Hepatocyte (in vitro differentiated cells): ENCODE measurements at regions not wholly inside any gene's neighbourhood (a gene's known extent, or its start where the extent isn't known, plus 50 kb on each side); places are given as distances from the start of the nearest gene placed in this dataset.

Experiments
- DNase-seq: peaks from one replicate; pipeline ENCODE4 v3.0.0-alpha.2; 2016; ENCODE audit warnings: low spot score
- H2AFZ ChIP-seq: fragments of 200-600 bp; sonication (generic); 2 replicates; pipeline ENCODE4 v1.6.0; 2016; ENCODE audit warnings: antibody characterized with exemption, mild to moderate bottlenecking
- H3K27ac ChIP-seq: fragments of 200-600 bp; sonication (generic); 2 replicates; pipeline ENCODE4 v1.5.1; 2016; ENCODE audit warnings: mild to moderate bottlenecking
- H3K27me3 ChIP-seq: fragments of 200-600 bp; sonication (generic); 2 replicates; pipeline ENCODE4 v1.6.1; 2016
- H3K36me3 ChIP-seq: fragments of 200-600 bp; sonication (generic); replicated peaks from 2 replicates; pipeline ENCODE4 v1.5.1; 2016; ENCODE audit warnings: low read depth; ENCODE audit not compliant: insufficient read depth
- H3K4me1 ChIP-seq: fragments of 200-600 bp; sonication (generic); 2 replicates; pipeline ENCODE4 v1.5.1; 2016; ENCODE audit warnings: mild to moderate bottlenecking, moderate library complexity; ENCODE audit not compliant: insufficient read depth
- H3K4me2 ChIP-seq: fragments of 200-600 bp; sonication (generic); 2 replicates; pipeline ENCODE4 v1.6.0; 2016
- H3K4me3 ChIP-seq: fragments of 200-600 bp; sonication (generic); 2 replicates; pipeline ENCODE4 v1.5.1; 2016; ENCODE audit warnings: mild to moderate bottlenecking
- H3K79me2 ChIP-seq: fragments of 200-600 bp; sonication (generic); 2 replicates; pipeline ENCODE4 v1.6.0; 2017; ENCODE audit warnings: mild to moderate bottlenecking
- H3K9me2 ChIP-seq: fragments of 200-600 bp; sonication (generic); replicated peaks from 2 replicates; pipeline ENCODE4 v1.6.0; 2017; ENCODE audit warnings: mild to moderate bottlenecking; ENCODE audit not compliant: insufficient read depth
- H3K9me3 ChIP-seq: fragments of 200-600 bp; sonication (generic); 2 replicates; pipeline ENCODE4 v1.5.1; 2016; ENCODE audit warnings: low read depth, mild to moderate bottlenecking
- H4K20me1 ChIP-seq: fragments of 200-600 bp; sonication (generic); 2 replicates; pipeline ENCODE4 v1.6.0; 2016; ENCODE audit warnings: mild to moderate bottlenecking; ENCODE audit not compliant: insufficient read depth, poor library complexity, severe bottlenecking
- EZH2 ChIP-seq: fragments of 200-600 bp; sonication (generic); IDR thresholded peaks from 2 replicates; pipeline ENCODE4 v1.6.1; 2016; ENCODE audit warnings: antibody characterized with exemption, mild to moderate bottlenecking, borderline replicate concordance
- EZH2phosphoT487 ChIP-seq: fragments of 200-600 bp; sonication (generic); IDR thresholded peaks from one replicate; pipeline ENCODE4 v1.6.1; 2018; ENCODE audit warnings: antibody characterized with exemption, mild to moderate bottlenecking, low read depth, moderate library complexity; ENCODE audit not compliant: unreplicated experiment, severe bottlenecking
- WGBS: methylation state at CpG from one replicate; pipeline ENCODE4 v1.1.6; 2016; ENCODE audit warnings: low lambda C conversion rate; ENCODE audit errors: missing lambda C conversion rate; 5-methylcytosine and 5-hydroxymethylcytosine counted together
- TF ChIP-seq, protein P1 (sequence below): fragments of 200-600 bp; sonication (generic); IDR thresholded peaks from 2 replicates; pipeline ENCODE4 v1.5.1; 2016; ENCODE audit warnings: antibody characterized with exemption, mild to moderate bottlenecking; ENCODE audit not compliant: poor library complexity

DNA sequence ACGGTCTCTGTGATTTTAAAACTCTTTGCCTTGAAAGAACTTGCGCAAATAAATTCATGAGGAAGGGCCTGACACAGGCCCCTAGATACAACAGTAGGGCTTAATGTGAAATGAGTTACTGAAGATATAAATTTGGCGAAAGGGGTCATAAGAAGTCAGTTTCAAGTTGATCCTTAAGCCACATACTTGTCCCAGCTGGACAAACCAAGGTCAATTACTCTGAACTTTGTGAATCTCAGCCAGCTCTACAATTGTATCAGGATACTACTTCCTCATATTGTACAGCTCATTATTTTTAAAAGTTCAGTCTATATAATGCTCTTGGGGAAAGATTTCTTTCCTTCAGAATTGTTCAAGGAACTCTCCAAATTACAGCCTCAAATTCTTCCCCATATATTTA is 432.8 kb downstream of the METTL4 start:
- no peaks in the 10 kb centered on the region for H3K27me3 ChIP-seq
- no peaks in the 10 kb centered on the region for H3K4me1 ChIP-seq
- H3K79me2 ChIP-seq: no peaks in the 10 kb centered on the region
- H4K20me1 ChIP-seq: no peaks in the 10 kb centered on the region
- no peaks in the 10 kb centered on the region for H3K36me3 ChIP-seq
- H3K9me3 ChIP-seq: no peaks in the 10 kb centered on the region
- no peak for DNase-seq
- H2AFZ ChIP-seq: no peak overlapping the region
- no peak for TF ChIP-seq EZH2phosphoT487
- no peak for TF ChIP-seq EZH2
- no peak overlapping the region for H3K4me3 ChIP-seq
- 94% methylated on average over 3 of the region's 3 CpGs for WGBS
- no peaks in the 10 kb centered on the region for H3K9me2 ChIP-seq
- no peak overlapping the region for H3K4me2 ChIP-seq
- no peak overlapping the region for H3K27ac ChIP-seq

DNA sequence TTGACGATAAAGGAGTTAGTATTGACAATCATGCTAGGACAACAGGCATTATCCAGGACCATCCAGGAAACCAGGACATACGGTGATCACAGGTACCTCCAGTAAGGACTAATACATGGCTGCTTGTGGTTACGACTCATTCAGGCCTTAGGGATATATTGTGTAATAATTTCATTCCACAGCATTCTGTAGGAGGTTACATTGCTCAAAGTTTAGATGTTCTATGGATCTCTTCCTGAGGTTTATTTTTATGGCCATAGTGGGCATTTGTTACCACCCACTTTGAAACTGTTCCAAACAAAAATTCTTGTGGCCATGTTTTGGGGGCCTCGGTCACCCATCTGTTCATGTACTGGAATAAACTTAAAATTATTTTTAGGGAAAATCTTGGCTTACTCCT is 431.6 kb downstream of the METTL4 start:
- H2AFZ ChIP-seq: no peak overlapping the region
- 82% methylated on average over 4 of the region's 4 CpGs for WGBS
- no peaks in the 10 kb centered on the region for H3K9me2 ChIP-seq
- no peak overlapping the region for H3K4me3 ChIP-seq
- no peak for DNase-seq
- no peaks in the 10 kb centered on the region for H3K4me1 ChIP-seq
- no peaks in the 10 kb centered on the region for H3K36me3 ChIP-seq
- H3K27me3 ChIP-seq: no peaks in the 10 kb centered on the region
- TF ChIP-seq EZH2phosphoT487: no peak
- TF ChIP-seq, protein P1, sequence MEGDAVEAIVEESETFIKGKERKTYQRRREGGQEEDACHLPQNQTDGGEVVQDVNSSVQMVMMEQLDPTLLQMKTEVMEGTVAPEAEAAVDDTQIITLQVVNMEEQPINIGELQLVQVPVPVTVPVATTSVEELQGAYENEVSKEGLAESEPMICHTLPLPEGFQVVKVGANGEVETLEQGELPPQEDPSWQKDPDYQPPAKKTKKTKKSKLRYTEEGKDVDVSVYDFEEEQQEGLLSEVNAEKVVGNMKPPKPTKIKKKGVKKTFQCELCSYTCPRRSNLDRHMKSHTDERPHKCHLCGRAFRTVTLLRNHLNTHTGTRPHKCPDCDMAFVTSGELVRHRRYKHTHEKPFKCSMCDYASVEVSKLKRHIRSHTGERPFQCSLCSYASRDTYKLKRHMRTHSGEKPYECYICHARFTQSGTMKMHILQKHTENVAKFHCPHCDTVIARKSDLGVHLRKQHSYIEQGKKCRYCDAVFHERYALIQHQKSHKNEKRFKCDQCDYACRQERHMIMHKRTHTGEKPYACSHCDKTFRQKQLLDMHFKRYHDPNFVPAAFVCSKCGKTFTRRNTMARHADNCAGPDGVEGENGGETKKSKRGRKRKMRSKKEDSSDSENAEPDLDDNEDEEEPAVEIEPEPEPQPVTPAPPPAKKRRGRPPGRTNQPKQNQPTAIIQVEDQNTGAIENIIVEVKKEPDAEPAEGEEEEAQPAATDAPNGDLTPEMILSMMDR: no peak
- TF ChIP-seq EZH2: no peak
- no peak overlapping the region for H3K27ac ChIP-seq
- peaks cover 1% of the 10 kb centered on the region for H3K9me3 ChIP-seq
- H4K20me1 ChIP-seq: no peaks in the 10 kb centered on the region
- no peak overlapping the region for H3K4me2 ChIP-seq
- no peaks in the 10 kb centered on the region for H3K79me2 ChIP-seq

DNA sequence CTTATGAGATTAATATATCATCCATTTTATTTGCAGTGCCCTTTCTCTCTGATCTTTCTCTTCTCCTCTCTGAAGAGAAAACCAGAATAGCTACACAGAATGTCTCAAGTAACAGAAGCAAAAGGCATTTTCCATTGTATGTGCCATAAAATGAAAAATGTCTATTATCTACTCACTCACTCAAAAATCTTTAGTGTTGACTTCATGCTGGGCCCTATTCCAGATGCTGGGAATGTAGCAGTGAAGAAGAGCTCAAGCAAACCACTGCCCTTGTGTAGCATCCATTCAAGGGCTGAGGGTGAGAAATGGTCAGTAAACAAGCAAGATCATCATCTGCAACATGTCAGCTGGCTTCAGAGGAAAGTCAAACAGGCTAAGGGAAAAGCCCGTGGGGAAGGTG is 427.7 kb downstream of the METTL4 start:
- H3K9me2 ChIP-seq: no peaks in the 10 kb centered on the region
- H4K20me1 ChIP-seq: no peaks in the 10 kb centered on the region
- H3K79me2 ChIP-seq: no peaks in the 10 kb centered on the region
- no peak for DNase-seq
- H3K9me3 ChIP-seq: peaks cover 2% of the 10 kb centered on the region
- no peaks in the 10 kb centered on the region for H3K36me3 ChIP-seq
- TF ChIP-seq EZH2 (no peak), EZH2phosphoT487 (no peak)
- TF ChIP-seq, protein P1: no peak
- no peak overlapping the region for H3K4me2 ChIP-seq
- WGBS: 53% methylated on average over 1 of the region's 1 CpG
- no peaks in the 10 kb centered on the region for H3K4me1 ChIP-seq
- no peak overlapping the region for H3K27ac ChIP-seq
- no peaks in the 10 kb centered on the region for H3K27me3 ChIP-seq
- H2AFZ ChIP-seq: no peak overlapping the region
- H3K4me3 ChIP-seq: no peak overlapping the region

DNA sequence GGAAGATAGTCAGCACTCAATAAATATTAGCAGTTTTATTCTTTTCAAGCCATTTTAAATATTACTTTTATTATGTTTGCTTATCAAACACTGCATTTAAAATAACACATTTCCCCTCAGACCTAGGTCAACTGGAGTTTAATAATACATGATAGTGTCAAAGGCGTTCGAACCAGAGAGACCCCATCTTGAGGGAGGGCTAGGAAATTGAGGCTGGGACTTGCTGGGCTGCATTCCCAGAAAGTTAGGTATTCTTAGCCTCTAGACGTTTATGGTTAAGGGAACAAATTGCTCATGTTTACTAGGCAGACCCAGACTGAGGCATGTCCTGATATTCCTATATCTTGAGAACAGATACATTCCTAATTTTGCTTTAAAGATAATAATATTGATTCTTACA is 426.5 kb downstream of the METTL4 start:
- WGBS: 82% methylated on average over 3 of the region's 3 CpGs
- Histone ChIP-seq H4K20me1 (no peaks in the 10 kb centered on the region), H3K27me3 (no peaks in the 10 kb centered on the region), H3K79me2 (no peaks in the 10 kb centered on the region), H2AFZ (no peak overlapping the region), H3K36me3 (no peaks in the 10 kb centered on the region), H3K27ac (no peak overlapping the region), H3K4me3 (no peak overlapping the region), H3K4me2 (no peak overlapping the region), H3K9me3 (peaks cover 2% of the 10 kb centered on the region), H3K4me1 (no peaks in the 10 kb centered on the region), H3K9me2 (no peaks in the 10 kb centered on the region)
- TF ChIP-seq, protein P1: no peak
- TF ChIP-seq EZH2: no peak
- no peak for TF ChIP-seq EZH2phosphoT487
- no peak for DNase-seq
